H1 (cell line): ENCODE measurements at regions not wholly inside any gene's neighbourhood (a gene's known extent, or its start where the extent isn't known, plus 50 kb on each side); places are given as distances from the start of the nearest gene placed in this dataset.

Source experiments
- CTCF ChIA-PET: fragments of 300-600 bp; sonication (Branson Sonifier 250); formaldehyde crosslinking; loops from one replicate; lab custom pipeline; 2021; ENCODE audit not compliant: partially characterized antibody; lab: Charles Lee
- POLR2A ChIA-PET: fragments of 300-600 bp; sonication (Branson Sonifier 250); formaldehyde crosslinking; loops from one replicate; lab custom pipeline; 2021; ENCODE audit warnings: inconsistent platforms; ENCODE audit not compliant: partially characterized antibody; lab: Charles Lee
- DNase-seq, 2 experiments: peaks; one replicate each; pipeline versions ENCODE4 v3.0.0 to v3.0.0-alpha.2; 2010 to 2022; ENCODE audit warnings: low spot score in 2 of 2, low read depth in 1 of 2, mixed read lengths in 1 of 2
- FAIRE-seq: peaks from 2 replicates; lab custom pipeline; 2011; peaks lifted over from hg19 to GRCh38; lab: Jason Lieb, UNC
- H2AFZ ChIP-seq: 2 replicates; pipeline ENCODE4 v1.8.1; 2012; ENCODE audit warnings: low read length, inconsistent platforms
- H2AK5ac ChIP-seq: 2 replicates; pipeline ENCODE4 v1.6.1; 2013; ENCODE audit warnings: low read depth, low read length
- H2BK120ac ChIP-seq: replicated peaks from 2 replicates; pipeline ENCODE3; 2013; ENCODE audit warnings: low read depth, low read length, inconsistent platforms
- H2BK12ac ChIP-seq: 2 replicates; pipeline ENCODE4 v1.6.1; 2013; ENCODE audit warnings: low read depth, low read length
- H2BK15ac ChIP-seq: 2 replicates; pipeline ENCODE4 v1.6.1; 2013; ENCODE audit warnings: low read length
- H2BK20ac ChIP-seq: 2 replicates; pipeline ENCODE4 v1.6.1; 2013; ENCODE audit warnings: low read length
- H2BK5ac ChIP-seq: 2 replicates; pipeline ENCODE4 v1.6.1; 2013; ENCODE audit warnings: low read depth, low read length
- H3K14ac ChIP-seq: 2 replicates; pipeline ENCODE4 v1.6.1; 2013; ENCODE audit warnings: inconsistent platforms; ENCODE audit not compliant: insufficient read length
- H3K18ac ChIP-seq: 2 replicates; pipeline ENCODE4 v1.6.1; 2013; ENCODE audit warnings: low read length; ENCODE audit errors: extremely low read depth
- H3K23ac ChIP-seq: 2 replicates; pipeline ENCODE4 v1.6.1; 2013; ENCODE audit warnings: inconsistent platforms; ENCODE audit not compliant: insufficient read length
- H3K23me2 ChIP-seq: 2 replicates; pipeline ENCODE4 v1.6.1; 2013; ENCODE audit warnings: low read depth, low read length
- H3K27ac ChIP-seq: 2 replicates; pipeline ENCODE4 v1.6.1; 2011; ENCODE audit warnings: low read depth, low read length, inconsistent platforms
- H3K27me3 ChIP-seq, 4 experiments: replicated peaks in 1 of 4; 1 replicate in 1 of 4; 2 replicates in 3 of 4; pipeline versions ENCODE4 v1.6.1 to v1.8.1; 2011 to 2013; ENCODE audit warnings: low read length in 3 of 4, mild to moderate bottlenecking in 3 of 4, inconsistent platforms in 2 of 4, mixed read lengths in 2 of 4, moderate library complexity in 1 of 4; ENCODE audit not compliant: control insufficient read depth in 3 of 4, insufficient read depth in 3 of 4; ENCODE audit errors: extremely low read depth in 1 of 4
- H3K36me3 ChIP-seq, 4 experiments: 2 replicates each; pipeline versions ENCODE4 v1.6.1 to v1.8.1; 2011 to 2013; ENCODE audit warnings: mild to moderate bottlenecking in 4 of 4, low read length in 3 of 4, moderate library complexity in 2 of 4, control low read depth in 1 of 4, inconsistent platforms in 1 of 4; ENCODE audit not compliant: insufficient read depth in 4 of 4, control insufficient read depth in 2 of 4
- H3K4ac ChIP-seq: replicated peaks from 2 replicates; pipeline ENCODE3; 2013; ENCODE audit warnings: low read length, low read depth, mixed read lengths, inconsistent platforms; ENCODE audit not compliant: insufficient read length
- H3K4me1 ChIP-seq, 4 experiments: replicated peaks in 1 of 4; 1 replicate in 1 of 4; 2 replicates in 3 of 4; pipeline versions ENCODE4 v1.6.1 to v1.8.1; 2011 to 2013; ENCODE audit warnings: low read length in 3 of 4, inconsistent platforms in 2 of 4, mixed read lengths in 1 of 4; ENCODE audit not compliant: insufficient read depth in 4 of 4, control insufficient read depth in 3 of 4
- H3K4me2 ChIP-seq, 2 experiments: 2 replicates each; pipeline versions ENCODE4 v1.6.1 to v1.8.1; 2011 to 2013; ENCODE audit warnings: low read depth in 2 of 2, low read length in 2 of 2, control low read depth in 1 of 2, inconsistent platforms in 1 of 2, mild to moderate bottlenecking in 1 of 2; ENCODE audit not compliant: insufficient read depth in 1 of 2
- H3K4me3 ChIP-seq, 4 experiments: fragments of 200-600, 300-600 bp in 1 of 4; sonication (generic), shearing (Covaris generic), sonication (Bioruptor Twin) in 1 of 4; 2 replicates each; pipeline versions ENCODE4 v1.5.1 to v1.8.1; 2011 to 2016; ENCODE audit warnings: low read length in 4 of 4, low read depth in 3 of 4, control low read depth in 2 of 4, inconsistent platforms in 2 of 4, mild to moderate bottlenecking in 2 of 4, mixed read lengths in 1 of 4, moderate library complexity in 1 of 4; ENCODE audit not compliant: insufficient read depth in 2 of 4; ENCODE audit errors: extremely low read depth in 1 of 4
- H3K56ac ChIP-seq: replicated peaks from 2 replicates; pipeline ENCODE3; 2013; ENCODE audit warnings: low read depth, mild to moderate bottlenecking, mixed read lengths, low read length, inconsistent platforms; ENCODE audit not compliant: insufficient read length
- H3K79me1 ChIP-seq: 2 replicates; pipeline ENCODE4 v1.6.1; 2013; ENCODE audit warnings: low read depth, low read length, control low read depth
- H3K79me2 ChIP-seq, 2 experiments: 2 replicates each; pipeline versions ENCODE4 v1.6.1 to v1.8.1; 2012 to 2013; ENCODE audit warnings: low read length in 2 of 2, mild to moderate bottlenecking in 2 of 2, inconsistent platforms in 1 of 2; ENCODE audit not compliant: insufficient read depth in 2 of 2, control insufficient read depth in 1 of 2
- H3K9ac ChIP-seq, 4 experiments: replicated peaks in 1 of 4; 1 replicate in 1 of 4; 2 replicates in 3 of 4; pipeline versions ENCODE4 v1.6.1 to v1.8.1; 2011 to 2013; ENCODE audit warnings: low read depth in 3 of 4, low read length in 3 of 4, control low read depth in 2 of 4, mild to moderate bottlenecking in 2 of 4, moderate library complexity in 2 of 4, inconsistent platforms in 1 of 4; ENCODE audit errors: extremely low read depth in 1 of 4
- H3K9me3 ChIP-seq, 2 experiments: 2 replicates each; pipeline versions ENCODE4 v1.6.1 to v1.8.1; 2012 to 2013; ENCODE audit warnings: mild to moderate bottlenecking in 2 of 2, moderate library complexity in 2 of 2, control low read depth in 1 of 2, inconsistent platforms in 1 of 2, low read depth in 1 of 2, low read length in 1 of 2, mixed read lengths in 1 of 2; ENCODE audit not compliant: insufficient read depth in 2 of 2
- H4K20me1 ChIP-seq, 2 experiments: replicated peaks in 1 of 2; 2 replicates each; pipeline versions ENCODE3 to v1.8.1; 2011 to 2013; ENCODE audit warnings: inconsistent platforms in 2 of 2, low read length in 2 of 2, mild to moderate bottlenecking in 1 of 2; ENCODE audit not compliant: insufficient read depth in 2 of 2, control insufficient read depth in 1 of 2
- H4K5ac ChIP-seq: 2 replicates; pipeline ENCODE4 v1.6.1; 2013; ENCODE audit warnings: low read length, low read depth, mixed read lengths, inconsistent platforms; ENCODE audit not compliant: insufficient read length
- H4K8ac ChIP-seq: 2 replicates; pipeline ENCODE4 v1.8.0; 2013; ENCODE audit warnings: mild to moderate bottlenecking, moderate library complexity, low read length, inconsistent platforms; ENCODE audit not compliant: insufficient read depth; ENCODE audit errors: extremely low read depth
- H4K91ac ChIP-seq: replicated peaks from 2 replicates; pipeline ENCODE3; 2013; ENCODE audit warnings: low read length, mixed read lengths, inconsistent platforms; ENCODE audit not compliant: insufficient read length
- CBX5 ChIP-seq: fragments of 300-800, 300-1000 bp; sonication (generic); IDR thresholded peaks from 2 replicates; pipeline ENCODE4 v1.7.1; 2016; ENCODE audit warnings: antibody characterized with exemption, low read length, low read depth
- HDAC6 ChIP-seq: IDR thresholded peaks from one replicate; pipeline ENCODE4 v1.7.1; 2012; ENCODE audit warnings: low read depth, mild to moderate bottlenecking, inconsistent platforms, low read length, moderate library complexity
- KDM1A ChIP-seq: fragments of 200-600, 300-600 bp; sonication (generic); IDR thresholded peaks from 2 replicates; pipeline ENCODE4 v1.7.1; 2016; ENCODE audit warnings: mild to moderate bottlenecking, low read length, borderline replicate concordance
- SAP30 ChIP-seq: fragments of 300-600 bp; sonication (generic); IDR thresholded peaks from 2 replicates; pipeline ENCODE4 v1.7.1; 2012; ENCODE audit warnings: low read length, moderate library complexity, mild to moderate bottlenecking, inconsistent platforms; ENCODE audit not compliant: insufficient read depth, insufficient replicate concordance
- SIRT6 ChIP-seq: IDR thresholded peaks from one replicate; pipeline ENCODE4 v1.7.1; 2012; ENCODE audit warnings: low read length, inconsistent platforms
- SRF ChIP-seq: IDR thresholded peaks from 2 replicates; pipeline ENCODE4 v1.6.1; 2011; ENCODE audit warnings: mild to moderate bottlenecking, low read depth, low read length, moderate library complexity
- TAF7 ChIP-seq: optimal IDR thresholded peaks from 2 replicates; pipeline ENCODE3; 2011; ENCODE audit warnings: low read depth, mild to moderate bottlenecking, inconsistent platforms, low read length, moderate library complexity, borderline replicate concordance
- USF2 ChIP-seq: IDR thresholded peaks from 2 replicates; pipeline ENCODE4 v1.6.1; 2011; ENCODE audit warnings: low read length, improper control_type of control experiment
- WGBS, 2 experiments: shearing (Covaris generic) in 1 of 2; methylation state at CpG; one replicate each; pipeline versions ENCODE4 v1.1.6 to v1.1.7; 2013 to 2015; ENCODE audit warnings: low lambda C conversion rate in 2 of 2, mixed read lengths in 2 of 2, inconsistent platforms in 1 of 2, low coverage in 1 of 2, missing lambda C conversion rate in 1 of 2; ENCODE audit not compliant: insufficient replicate concordance in 2 of 2, insufficient coverage in 1 of 2, insufficient read length in 1 of 2; ENCODE audit errors: extremely low coverage in 1 of 2, missing lambda C conversion rate in 1 of 2; 5-methylcytosine and 5-hydroxymethylcytosine counted together

GRCh38 chr9:18349530-18349929, 124.4 kb upstream of the ADAMTSL1 start:
- Histone ChIP-seq H3K79me2 (no peaks in the 10 kb centered on the region), H2BK20ac (no peak overlapping the region), H4K8ac (no peak overlapping the region), H2BK12ac (no peak overlapping the region), H3K36me3 (no peaks in the 10 kb centered on the region), H2AK5ac (no peak overlapping the region), H3K27me3 (no peaks in the 10 kb centered on the region), H3K9me3 (no peaks in the 10 kb centered on the region), H4K5ac (no peak overlapping the region), H2AFZ (no peak overlapping the region), H3K56ac (no peak overlapping the region), H2BK15ac (no peak overlapping the region), H3K79me1 (no peaks in the 10 kb centered on the region), H3K27ac (no peak overlapping the region), H2BK5ac (no peak overlapping the region), H3K18ac (no peak overlapping the region), H3K4me3 (no peak overlapping the region), H4K20me1 (no peaks in the 10 kb centered on the region), H3K9ac (no peak overlapping the region), H4K91ac (no peak overlapping the region), H3K4me2 (no peak overlapping the region), H3K4ac (no peak overlapping the region), H2BK120ac (no peak overlapping the region), H3K4me1 (peaks cover 0 to 5% (median 0%) of the 10 kb centered on the region in 4 experiments; a peak in 1 of 7 replicates), H3K23me2 (no peaks in the 10 kb centered on the region), H3K14ac (no peak overlapping the region), H3K23ac (no peak overlapping the region)
- CTCF ChIA-PET, result interaction anchor here (1.1 kb wide), 1 partner anchor 36 kb away, joined by 3 read pairs; no protein-coding TSS in a partner anchor
- no peak for FAIRE-seq
- DNase-seq, result no peak
- POLR2A ChIA-PET, result no interaction called here
- 90% methylated on average over 3 of the region's 3 CpGs; no CpG with 5 or more reads in 1 of the 2 experiments for WGBS, 2 experiments
- TF ChIP-seq SAP30 (no peak), SRF (no peak), CBX5 (no peak), HDAC6 (no peak), USF2 (no peak), SIRT6 (no peak), TAF7 (no peak), KDM1A (no peak)
